Neural cell (in vitro differentiated cells): ENCODE measurements at regions not wholly inside any gene's neighbourhood (a gene's known extent, or its start where the extent isn't known, plus 50 kb on each side); places are given as distances from the start of the nearest gene placed in this dataset.

Experiments used
- H2AFZ ChIP-seq: fragments of 200-600, 300-800 bp; sonication (generic), shearing (Covaris generic); 2 replicates; pipeline ENCODE4 v1.6.0; 2014; ENCODE audit warnings: low read depth, mild to moderate bottlenecking, antibody characterized with exemption, low read length, moderate library complexity
- H3F3A ChIP-seq: fragments of 200-600 bp; shearing (Covaris generic); 2 replicates; pipeline ENCODE4 v1.6.1; 2016; ENCODE audit warnings: mild to moderate bottlenecking, moderate library complexity, mixed read lengths, antibody characterized with exemption, low read length; ENCODE audit not compliant: insufficient read depth, poor library complexity, severe bottlenecking
- H3K27ac ChIP-seq: fragments of 200-600, 300-800 bp; sonication (generic), shearing (Covaris generic); 2 replicates; pipeline ENCODE4 v1.5.1; 2014; ENCODE audit warnings: mild to moderate bottlenecking, low read length, moderate library complexity
- H3K27me3 ChIP-seq: fragments of 300-800, 200-600 bp; sonication (generic), shearing (Covaris generic); 2 replicates; pipeline ENCODE4 v1.6.0; 2014; ENCODE audit warnings: mild to moderate bottlenecking, low read depth, low read length, moderate library complexity; ENCODE audit not compliant: insufficient read depth
- H3K36me3 ChIP-seq: fragments of 300-800, 200-600 bp; sonication (generic), shearing (Covaris generic); 2 replicates; pipeline ENCODE4 v1.5.1; 2014; ENCODE audit warnings: mild to moderate bottlenecking, antibody characterized with exemption, low read length, moderate library complexity; ENCODE audit not compliant: insufficient read depth
- H3K4me2 ChIP-seq: fragments of 300-800, 200-600 bp; sonication (generic), shearing (Covaris generic); 2 replicates; pipeline ENCODE4 v1.6.0; 2014; ENCODE audit warnings: mild to moderate bottlenecking, low read length
- H3K4me3 ChIP-seq: fragments of 300-800, 200-600 bp; sonication (generic), shearing (Covaris generic); 2 replicates; pipeline ENCODE4 v1.5.1; 2014; ENCODE audit warnings: mild to moderate bottlenecking, low read length, moderate library complexity
- H3K79me2 ChIP-seq: fragments of 200-600 bp; shearing (Covaris generic); replicated peaks from 2 replicates; pipeline ENCODE4 v1.6.0; 2014; ENCODE audit warnings: mild to moderate bottlenecking, low read length, moderate library complexity; ENCODE audit not compliant: insufficient read depth
- H3K9ac ChIP-seq: fragments of 300-800, 200-600 bp; sonication (generic), shearing (Covaris generic); 2 replicates; pipeline ENCODE4 v1.6.1; 2016; ENCODE audit warnings: mild to moderate bottlenecking, low read length, mixed read lengths
- H3K9me2 ChIP-seq: fragments of 200-600 bp; shearing (Covaris generic); 2 replicates; pipeline ENCODE4 v1.6.1; 2016; ENCODE audit warnings: mild to moderate bottlenecking, low read length, mixed read lengths; ENCODE audit not compliant: insufficient read depth
- H3K9me3 ChIP-seq: fragments of 200-600, 300-800 bp; sonication (generic), shearing (Covaris generic); 2 replicates; pipeline ENCODE4 v1.6.1; 2016; ENCODE audit warnings: mild to moderate bottlenecking, mixed run types, low read length, moderate library complexity, mixed read lengths
- H4K20me1 ChIP-seq: fragments of 200-600 bp; shearing (Covaris generic); 2 replicates; pipeline ENCODE4 v1.6.1; 2016; ENCODE audit warnings: mild to moderate bottlenecking, mixed run types; ENCODE audit not compliant: insufficient read depth
- CTCF ChIP-seq: fragments of 450-650 bp; IDR thresholded peaks from 2 replicates; pipeline ENCODE4 v1.5.1; 2014; ENCODE audit warnings: antibody characterized with exemption, mild to moderate bottlenecking, moderate library complexity; ENCODE audit not compliant: poor library complexity, severe bottlenecking
- EP300 ChIP-seq: fragments of 450-650 bp; conservative IDR thresholded peaks from 2 replicates; pipeline ENCODE4 v1.6.1; 2014; ENCODE audit warnings: antibody characterized with exemption, mild to moderate bottlenecking, moderate library complexity; ENCODE audit not compliant: poor library complexity, severe bottlenecking
- EZH2 ChIP-seq: fragments of 200-600, 300-800 bp; shearing (Covaris generic), sonication (generic); IDR thresholded peaks from 2 replicates; pipeline ENCODE4 v1.6.1; 2014; ENCODE audit warnings: antibody characterized with exemption, low read length, borderline replicate concordance, mild to moderate bottlenecking; ENCODE audit not compliant: insufficient read depth, poor library complexity, severe bottlenecking
- MXI1 ChIP-seq: fragments of 450-650 bp; conservative IDR thresholded peaks from 2 replicates; pipeline ENCODE4 v1.6.1; 2014; ENCODE audit warnings: antibody characterized with exemption, mild to moderate bottlenecking; ENCODE audit not compliant: poor library complexity, severe bottlenecking
- POLR2AphosphoS5 ChIP-seq: IDR thresholded peaks from 2 replicates; pipeline ENCODE4 v1.6.1; 2012
- RAD21 ChIP-seq: fragments of 450-650 bp; conservative IDR thresholded peaks from 2 replicates; pipeline ENCODE4 v1.6.1; 2014; ENCODE audit warnings: antibody characterized with exemption, mild to moderate bottlenecking, moderate library complexity
- REST ChIP-seq: IDR thresholded peaks from 2 replicates; pipeline ENCODE4 v1.6.1; 2012; ENCODE audit warnings: borderline replicate concordance
- SMC3 ChIP-seq: fragments of 450-650 bp; conservative IDR thresholded peaks from 2 replicates; pipeline ENCODE4 v1.6.1; 2014; ENCODE audit warnings: antibody characterized with exemption, mild to moderate bottlenecking, moderate library complexity; ENCODE audit not compliant: poor library complexity
- TAF1 ChIP-seq: IDR thresholded peaks from 2 replicates; pipeline ENCODE4 v1.6.1; 2012; ENCODE audit warnings: low read depth

GRCh38 chr1:83516369-83516768 lies 482.6 kb downstream of the TTLL7 start:
- no peak for TF ChIP-seq EP300
- TF ChIP-seq SMC3, result no peak
- no peak for TF ChIP-seq RAD21
- no peak for TF ChIP-seq REST
- no peak for TF ChIP-seq CTCF
- TF ChIP-seq MXI1, result no peak
- no peak for TF ChIP-seq TAF1
- TF ChIP-seq EZH2, result no peak
- TF ChIP-seq POLR2AphosphoS5, result no peak
- Histone ChIP-seq H3K4me2 (no peak overlapping the region), H3K9me2 (no peaks in the 10 kb centered on the region), H3K27ac (no peak overlapping the region), H3K9me3 (no peaks in the 10 kb centered on the region), H3K36me3 (no peaks in the 10 kb centered on the region), H3K4me3 (no peak overlapping the region), H2AFZ (no peak overlapping the region), H3F3A (no peaks in the 10 kb centered on the region), H4K20me1 (no peaks in the 10 kb centered on the region), H3K9ac (no peak overlapping the region), H3K79me2 (no peaks in the 10 kb centered on the region), H3K27me3 (no peaks in the 10 kb centered on the region)

DNA sequence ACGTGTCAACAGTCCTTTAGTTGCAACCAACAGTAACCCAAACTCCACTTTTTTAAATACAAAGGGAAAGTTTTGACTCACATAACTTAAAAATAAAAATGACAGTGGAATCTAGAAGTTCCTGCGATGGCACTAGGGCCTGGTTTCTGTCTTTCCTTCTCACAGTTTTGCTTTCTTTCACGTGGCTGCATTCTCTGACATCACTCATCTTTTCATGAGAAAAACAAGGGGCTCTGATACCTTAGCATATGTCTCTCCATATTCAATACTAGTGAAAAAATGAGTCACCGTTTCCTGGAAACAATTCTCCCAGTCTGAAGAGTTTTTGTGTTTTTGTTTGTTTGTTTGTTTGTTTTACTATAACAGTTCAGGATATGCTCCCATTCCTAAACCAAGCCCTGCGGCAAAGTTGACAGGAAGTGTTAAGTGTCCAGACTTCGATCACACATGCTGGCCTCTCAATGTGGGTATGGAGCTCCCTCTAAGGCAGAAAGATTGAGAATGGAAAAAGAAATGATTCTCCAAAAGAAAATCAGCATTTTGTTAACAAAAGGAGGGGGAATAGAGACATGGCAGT lies 483.3 kb downstream of the TTLL7 start:
- Histone ChIP-seq H3K4me2 (no peak overlapping the region), H3K9me2 (no peaks in the 10 kb centered on the region), H3K27me3 (no peaks in the 10 kb centered on the region), H3K9ac (no peak overlapping the region), H3F3A (no peaks in the 10 kb centered on the region), H3K4me3 (no peak overlapping the region), H3K79me2 (no peaks in the 10 kb centered on the region), H3K9me3 (no peaks in the 10 kb centered on the region), H4K20me1 (no peaks in the 10 kb centered on the region), H2AFZ (no peak overlapping the region), H3K36me3 (no peaks in the 10 kb centered on the region), H3K27ac (no peak overlapping the region)
- TF ChIP-seq TAF1 (no peak), MXI1 (no peak), CTCF (no peak), REST (no peak), EZH2 (no peak)
